Suprapubic skin (tissue), 3 donors: ENCODE measurements at regions not wholly inside any gene's neighbourhood (a gene's known extent, or its start where the extent isn't known, plus 50 kb on each side); places are given as distances from the start of the nearest gene placed in this dataset.

ENCODE experiments used
- CTCF ChIP-seq, 2 donors: fragments of 200-600 bp in 1 of 2; fragments of 450-650 bp in 1 of 2; sonication (generic) in 1 of 2; IDR thresholded peaks; one replicate each; pipeline ENCODE4 v1.5.1; 2016 to 2019; ENCODE audit warnings: antibody characterized with exemption in 2 of 2, mild to moderate bottlenecking in 1 of 2, moderate library complexity in 1 of 2
- POLR2A ChIP-seq, 2 donors: fragments of 450-650 bp; IDR thresholded peaks; one replicate each; pipeline ENCODE4 v1.6.1; 2017; ENCODE audit warnings: antibody characterized with exemption in 2 of 2, mild to moderate bottlenecking in 2 of 2, moderate library complexity in 2 of 2

GRCh38 chr12:126144603-126145002 lies 1079.4 kb downstream of the AACS start:
- TF ChIP-seq CTCF (IDR thresholded peaks at IDR 0.05), result no peak
- no peak for TF ChIP-seq POLR2A (IDR thresholded peaks at IDR 0.05)
